Muscle of back (tissue), 3 donors: ENCODE measurements at regions not wholly inside any gene's neighbourhood (a gene's known extent, or its start where the extent isn't known, plus 50 kb on each side); places are given as distances from the start of the nearest gene placed in this dataset.

Experiments used
- DNase-seq, 3 donors: peaks; one replicate each; pipeline versions ENCODE4 v3.0.0 to v3.0.0-alpha.2; 2013

- DNase-seq, result no peak
Observed at GRCh38 chr1:87508247-87508787, 179.6 kb downstream of the LMO4 start.

- no peak for DNase-seq
Observed at GRCh38 chr1:87510540-87510939, 181.9 kb downstream of the LMO4 start.

GRCh38 chr1:87511449-87511848 is 182.8 kb downstream of the LMO4 start:
- no peak for DNase-seq

GRCh38 chr1:87512431-87512830 is 183.8 kb downstream of the LMO4 start:
- peak in 1 of 3 donors; percentile 9 for DNase-seq

GRCh38 chr1:87513255-87513654 is 184.6 kb downstream of the LMO4 start:
- DNase-seq, result peak in 2 of 3 donors; percentile 9 to 13

GRCh38 chr1:87513966-87514660 is 185.4 kb downstream of the LMO4 start:
- no peak for DNase-seq

- peak in 1 of 3 donors; percentile 8 for DNase-seq
Observed at GRCh38 chr1:87515781-87516180, 187.1 kb downstream of the LMO4 start.

- DNase-seq, result no peak
Observed at GRCh38 chr1:87518794-87519193, 190.1 kb downstream of the LMO4 start.

GRCh38 chr1:87521452-87521851 is 192.8 kb downstream of the LMO4 start:
- DNase-seq, result no peak

- DNase-seq, result peak in 2 of 3 donors; percentile 24 to 42
Observed at GRCh38 chr1:87523466-87523865, 194.8 kb downstream of the LMO4 start.

GRCh38 chr1:87524021-87524754 is 195.5 kb downstream of the LMO4 start:
- DNase-seq, result peak in 1 of 3 donors; percentile 45

GRCh38 chr1:87528754-87529517 is 200.3 kb downstream of the LMO4 start:
- no peak for DNase-seq

GRCh38 chr1:87530042-87530807 is 201.5 kb downstream of the LMO4 start:
- no peak for DNase-seq

- peak in 1 of 3 donors; percentile 32 for DNase-seq
Observed at GRCh38 chr1:87535551-87535950, 206.9 kb downstream of the LMO4 start.

- DNase-seq, result no peak
Observed at GRCh38 chr1:87539147-87539546, 210.5 kb downstream of the LMO4 start.

- DNase-seq, result no peak
Observed at GRCh38 chr1:87542697-87543096, 214.0 kb downstream of the LMO4 start.

- DNase-seq, result no peak
Observed at GRCh38 chr1:87549738-87550137, 221.1 kb downstream of the LMO4 start.

GRCh38 chr1:87553511-87553910 is 224.8 kb downstream of the LMO4 start:
- no peak for DNase-seq

- DNase-seq, result no peak
Observed at GRCh38 chr1:87555366-87555765, 226.7 kb downstream of the LMO4 start.

- no peak for DNase-seq
Observed at GRCh38 chr1:87556326-87556725, 227.6 kb downstream of the LMO4 start.

- no peak for DNase-seq
Observed at GRCh38 chr1:87558921-87559320, 230.2 kb downstream of the LMO4 start.

GRCh38 chr1:87560137-87560536 is 231.5 kb downstream of the LMO4 start:
- DNase-seq, result no peak
